C4-2B (cell line): ENCODE measurements at regions not wholly inside any gene's neighbourhood (a gene's known extent, or its start where the extent isn't known, plus 50 kb on each side); places are given as distances from the start of the nearest gene placed in this dataset.

ENCODE experiments used
- CTCF ChIP-seq: fragments of 450-650 bp; conservative IDR thresholded peaks from 2 replicates; pipeline ENCODE4 v1.5.1; 2017; ENCODE audit warnings: mild to moderate bottlenecking
- ZFX ChIP-seq: fragments of 450-650 bp; IDR thresholded peaks from 2 replicates; pipeline ENCODE4 v1.6.1; 2017

- TF ChIP-seq CTCF (no peak), ZFX (no peak)
Measured at GRCh38 chr15:38660738-38661137, 96.1 kb upstream of the RASGRP1 start.
